DMS153 (cell line): ENCODE measurements at regions not wholly inside any gene's neighbourhood (a gene's known extent, or its start where the extent isn't known, plus 50 kb on each side); places are given as distances from the start of the nearest gene placed in this dataset.
"Not testable (repeated sequence)": the region's sequence is repeated elsewhere in the genome, so short reads cannot be mapped to it uniquely, and the experiment has no call there.

ENCODE experiments used
- DNase-seq: peaks from one replicate; lab custom pipeline; 2025; lab: John Stamatoyannopoulos, UW

DNA sequence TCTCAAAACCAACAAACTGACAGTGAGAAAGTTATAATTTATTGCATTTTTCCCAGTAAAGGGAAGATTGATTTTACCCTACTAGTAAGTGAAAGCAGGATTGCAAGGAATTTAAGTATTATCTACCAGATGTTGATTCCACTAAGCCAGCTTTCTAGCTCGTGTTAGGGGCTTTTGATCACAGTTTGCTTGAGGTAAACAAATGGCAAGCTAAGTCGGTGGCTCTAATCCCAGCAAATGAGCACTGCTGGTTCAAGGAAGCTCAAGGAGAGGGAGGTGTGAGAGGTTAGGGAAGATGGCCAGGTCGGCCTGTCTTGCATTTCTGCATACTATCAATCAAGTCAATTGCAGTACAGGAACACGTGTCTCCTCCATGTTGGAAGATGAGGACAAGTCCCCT, 448.7 kb upstream of the POM121L12 start:
- DNase-seq = no peak

GRCh38 chr7:52584041-52584440, 451.4 kb upstream of the POM121L12 start:
- DNase-seq = no peak

GRCh38 chr7:52573141-52573540, 462.3 kb upstream of the POM121L12 start:
- DNase-seq = not testable (repeated sequence)

DNA sequence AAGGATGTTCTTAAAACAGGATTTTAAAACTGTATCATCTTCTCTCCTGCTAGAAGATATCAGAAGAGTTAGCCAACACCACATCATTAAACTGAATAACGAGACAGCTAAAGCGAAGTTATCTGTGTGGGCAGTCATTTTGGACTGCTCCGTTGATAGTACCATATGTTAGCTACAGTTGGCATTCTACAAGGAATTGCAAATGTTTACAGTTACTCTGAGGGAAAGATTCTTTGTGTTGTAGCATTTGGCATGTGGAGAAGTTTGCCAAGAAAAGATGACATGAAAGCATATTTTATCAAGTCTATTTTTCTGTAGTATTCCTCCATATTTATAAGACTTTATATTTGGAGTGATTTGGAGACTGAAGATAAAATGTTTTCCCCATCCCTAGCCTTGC, 464.4 kb upstream of the POM121L12 start:
- DNase-seq = no peak

DNA sequence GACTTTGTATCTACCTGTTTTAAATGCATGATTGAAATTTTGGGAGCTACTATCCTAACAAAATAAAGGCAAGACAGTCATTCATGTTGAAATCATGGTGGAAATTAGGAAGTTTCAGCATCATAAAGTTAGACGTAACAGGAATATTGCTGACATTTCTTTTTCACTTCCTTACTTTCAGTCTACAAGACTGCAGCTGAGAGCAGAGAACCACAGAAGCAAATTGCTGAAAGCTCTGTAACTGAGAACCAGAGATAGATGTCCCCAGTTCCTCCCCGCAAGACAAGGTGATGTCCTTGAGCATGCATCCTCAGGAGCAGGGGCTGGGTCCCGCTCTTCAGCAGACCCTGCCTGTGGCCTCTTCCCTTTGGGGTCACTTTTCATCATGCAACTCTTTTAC, 466.3 kb upstream of the POM121L12 start:
- no peak for DNase-seq

DNA sequence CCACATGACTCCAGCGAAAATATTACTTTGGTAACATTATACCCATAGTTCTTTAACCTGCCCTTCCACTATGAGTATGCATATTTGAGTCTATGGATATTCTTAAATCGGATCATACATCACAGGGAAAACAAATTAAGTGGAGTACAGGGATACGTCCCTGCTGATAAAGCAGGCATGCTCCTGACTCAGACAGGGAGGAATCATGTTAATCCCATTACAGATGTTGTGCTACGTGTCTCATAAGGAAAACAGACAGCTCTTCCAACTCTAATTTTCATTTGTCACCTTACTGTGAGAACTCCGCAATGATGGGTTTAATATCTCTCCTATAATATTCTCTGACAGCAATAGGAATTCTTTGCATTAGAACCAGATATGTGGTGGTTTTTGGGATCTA, 469.5 kb upstream of the POM121L12 start:
- DNase-seq = no peak

DNA sequence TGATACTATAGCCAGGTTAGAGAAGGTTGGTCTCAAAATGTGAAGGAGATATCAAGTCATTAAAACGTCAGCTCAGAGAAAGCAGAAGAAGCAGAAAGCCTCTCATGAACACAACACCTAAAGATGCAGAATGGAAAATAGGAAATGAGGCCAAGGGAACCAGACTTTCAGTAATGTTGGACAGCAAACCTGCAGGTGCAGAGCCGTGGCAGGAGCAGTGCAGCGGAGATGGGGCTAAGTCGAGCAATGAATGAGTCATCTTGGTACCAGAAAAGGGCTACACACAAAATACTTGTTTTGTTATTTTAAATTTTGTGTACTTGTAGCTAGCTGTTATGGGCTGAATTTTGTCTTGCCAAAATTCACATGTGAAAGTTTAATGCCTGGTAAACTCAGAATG, 479.6 kb upstream of the POM121L12 start:
- no peak for DNase-seq

- peak; percentile 84 for DNase-seq
Observed at GRCh38 chr7:52547308-52547910, 488.0 kb upstream of the POM121L12 start.

- not testable (repeated sequence) for DNase-seq
Observed at GRCh38 chr7:52541198-52541765, 494.2 kb upstream of the POM121L12 start.

DNA sequence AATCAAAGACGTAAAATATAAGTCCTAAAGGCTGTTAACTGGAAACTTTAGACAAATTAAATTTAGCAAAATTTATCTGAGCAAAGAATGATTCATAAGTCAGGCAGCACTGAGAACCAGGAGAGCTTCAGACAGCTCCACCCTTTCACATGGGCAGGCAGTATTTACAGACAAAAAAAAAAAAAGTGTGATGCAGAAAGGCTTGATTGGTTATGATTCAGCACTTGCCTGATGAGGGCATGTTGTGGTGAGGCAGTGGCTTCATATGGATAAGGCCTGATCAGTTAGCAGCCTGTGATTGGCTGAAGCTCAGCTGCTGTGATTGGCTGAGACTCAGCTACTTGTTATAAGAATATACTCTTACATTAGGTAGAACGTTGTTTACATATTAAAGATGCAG, 495.4 kb upstream of the POM121L12 start:
- DNase-seq = no peak

- DNase-seq = no peak
Observed at GRCh38 chr7:52539414-52539813, 496.0 kb upstream of the POM121L12 start.

DNA sequence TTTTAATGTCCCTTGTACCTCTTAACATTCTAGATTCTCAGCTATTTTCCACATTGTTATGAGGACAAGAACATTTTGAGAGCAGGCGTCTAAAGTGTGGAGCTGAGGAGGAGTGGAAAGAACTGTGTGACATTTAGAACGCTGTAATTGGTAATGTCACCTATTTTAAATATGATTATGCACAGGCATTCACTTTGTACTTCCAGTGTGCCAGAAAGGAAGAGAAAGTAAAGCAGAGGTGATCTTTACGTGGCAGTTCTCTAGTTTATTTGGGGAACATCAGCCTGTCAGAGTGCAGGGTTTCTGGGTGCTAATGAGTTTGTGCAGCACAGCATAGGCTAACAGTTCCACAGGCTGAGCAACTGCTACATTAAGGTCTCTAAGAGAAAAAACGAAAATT, 498.4 kb upstream of the POM121L12 start:
- DNase-seq = no peak

DNA sequence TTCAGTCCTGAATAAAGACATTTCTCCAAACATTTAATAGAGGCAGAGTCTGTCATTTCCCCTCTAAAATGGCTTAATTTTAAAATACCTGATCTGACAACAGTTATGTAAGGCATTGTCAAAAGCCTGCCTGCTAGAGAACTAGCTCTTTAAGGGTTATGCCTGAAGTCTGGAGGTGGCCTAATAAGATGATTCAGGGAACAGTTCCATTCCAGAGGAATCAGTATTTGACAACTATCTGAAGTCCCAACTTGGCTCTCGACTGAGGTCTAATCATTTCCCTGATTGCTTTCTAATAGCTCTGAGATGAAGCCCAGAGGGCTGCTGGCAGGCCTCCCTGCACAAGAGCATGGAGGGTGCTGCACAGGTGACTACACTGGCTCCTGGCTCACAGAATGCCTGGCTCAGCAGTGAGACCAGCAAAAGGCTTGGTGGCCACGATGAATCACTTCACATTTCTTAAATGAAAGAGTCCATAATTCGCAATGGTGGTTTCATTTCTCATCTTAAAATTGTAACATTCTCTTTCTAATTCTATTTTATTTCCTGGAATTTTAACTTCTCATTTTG, 509.6 kb upstream of the POM121L12 start:
- no peak for DNase-seq

DNA sequence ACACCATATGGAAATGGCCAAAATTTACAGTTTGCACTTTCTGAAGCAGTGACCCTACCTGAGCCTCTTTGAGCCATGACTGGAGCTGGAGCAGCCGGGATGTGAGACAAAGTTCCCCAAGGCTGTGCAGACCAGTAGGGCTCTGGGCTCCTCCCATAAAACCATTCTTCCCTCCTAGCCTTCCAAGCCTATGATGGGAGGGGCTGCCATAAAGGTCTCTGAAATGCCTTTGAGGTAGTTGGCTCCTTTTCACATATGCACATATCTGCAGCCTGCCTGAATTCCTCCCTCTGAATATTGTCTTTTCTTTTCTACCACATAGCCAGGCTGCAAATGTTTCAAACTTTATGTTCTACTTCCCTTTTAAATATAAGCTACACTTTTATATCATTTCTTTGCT, 516.6 kb upstream of the POM121L12 start:
- no peak for DNase-seq

GRCh38 chr7:52512656-52513055, 522.8 kb upstream of the POM121L12 start:
- no peak for DNase-seq

DNA sequence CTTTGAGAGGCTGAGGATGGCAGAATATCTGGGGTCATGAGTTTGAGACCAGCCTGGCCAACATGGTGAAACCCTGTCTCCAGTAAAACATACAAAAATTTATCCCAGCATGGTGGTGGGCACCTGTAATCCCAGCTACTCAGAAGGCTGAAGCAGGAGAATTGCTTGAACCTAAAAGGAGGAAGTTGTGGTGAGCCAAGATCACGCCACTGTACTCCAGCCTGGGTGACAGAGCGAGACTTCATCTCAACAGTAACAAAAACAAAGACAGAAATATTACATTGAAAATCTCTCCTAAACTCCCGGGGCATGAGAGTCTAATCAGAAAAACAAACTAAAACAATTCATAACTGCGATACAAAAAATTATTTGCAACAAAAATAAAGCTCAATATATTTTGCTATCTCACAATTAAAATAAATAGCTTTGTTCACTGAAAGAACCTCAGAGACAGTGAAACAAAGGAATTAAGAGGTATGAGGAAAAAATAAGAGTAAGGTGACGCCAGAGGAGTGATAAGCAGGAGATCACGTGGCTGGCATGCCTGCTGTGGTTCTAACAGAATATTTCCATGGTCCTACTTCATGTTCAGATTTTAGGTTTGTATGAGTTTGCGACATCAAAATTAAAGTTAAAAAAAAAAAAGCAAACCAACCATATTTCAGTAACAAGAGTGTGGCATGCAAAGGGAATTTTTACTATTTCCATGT, 527.7 kb upstream of the POM121L12 start:
- DNase-seq = no peak

GRCh38 chr7:52506325-52506724, 529.1 kb upstream of the POM121L12 start:
- no peak for DNase-seq

- DNase-seq = no peak
Observed at GRCh38 chr7:52504561-52504960, 530.9 kb upstream of the POM121L12 start.

DNA sequence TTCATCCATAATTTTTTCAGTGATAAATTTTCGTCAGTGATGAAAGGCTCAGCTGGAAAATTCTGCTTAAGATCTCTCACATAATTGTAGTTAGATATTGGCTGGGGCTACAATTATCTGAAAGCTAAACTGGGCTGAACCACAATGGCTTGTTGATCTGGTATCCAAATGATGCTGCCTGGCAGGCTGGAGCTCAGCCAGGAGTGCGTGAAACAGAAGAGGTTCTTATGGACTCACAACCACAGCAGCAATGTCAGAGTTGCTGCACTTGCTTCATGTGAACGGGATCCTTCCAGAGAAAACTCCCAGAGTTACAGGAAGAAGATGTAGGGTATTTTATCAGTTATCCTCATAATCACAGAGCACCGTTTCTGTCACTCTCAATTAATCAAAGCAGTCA, 533.2 kb upstream of the POM121L12 start:
- no peak for DNase-seq

GRCh38 chr7:52501696-52502095, 533.7 kb upstream of the POM121L12 start:
- DNase-seq = no peak

DNA sequence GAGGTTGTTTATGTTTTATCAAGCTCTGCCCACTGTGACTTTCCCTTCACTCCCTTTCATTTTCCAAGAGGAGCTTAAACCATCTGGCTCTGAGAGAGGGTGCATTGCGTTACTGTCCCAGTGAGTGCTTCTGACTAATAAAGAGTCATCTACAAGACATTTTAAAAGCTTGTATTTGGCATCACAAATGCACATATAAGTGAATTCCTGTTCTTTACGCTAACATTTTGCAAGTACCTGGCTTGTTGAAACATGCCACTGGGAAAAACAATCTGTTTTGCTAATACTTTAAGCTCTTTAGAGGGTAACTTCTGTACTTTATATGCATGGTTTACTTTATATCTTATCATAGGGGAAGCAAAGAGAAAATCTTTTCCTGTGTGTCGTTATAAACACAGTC, 534.6 kb upstream of the POM121L12 start:
- DNase-seq = no peak

GRCh38 chr7:52498366-52498765, 537.1 kb upstream of the POM121L12 start:
- no peak for DNase-seq

DNA sequence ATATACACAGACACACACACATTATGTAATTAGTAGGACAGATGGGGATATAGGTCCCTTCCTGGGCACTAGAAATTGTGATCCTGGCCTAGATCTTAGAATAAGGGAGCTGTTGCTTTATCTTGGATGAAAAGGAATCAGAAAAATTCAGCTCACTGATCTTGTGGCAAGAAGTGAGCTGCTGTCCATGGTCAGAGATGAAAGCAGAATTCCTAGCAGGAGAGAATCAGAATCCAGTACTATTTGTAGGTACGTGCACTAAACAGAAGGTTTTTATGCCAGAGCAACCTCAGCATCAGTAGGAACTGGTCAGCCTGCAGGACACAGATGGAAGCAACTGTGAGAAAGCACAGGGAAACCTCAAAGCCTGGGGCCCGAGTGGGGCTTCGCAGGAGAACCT, 549.2 kb upstream of the POM121L12 start:
- DNase-seq = no peak
